ENCODE measurements at regions not wholly inside any gene's neighbourhood (a gene's known extent, or its start where the extent isn't known, plus 50 kb on each side); places are given as distances from the start of the nearest gene placed in this dataset.

- DNase-seq: no peak
These were observed 374.6 kb downstream of the IRS1 start for GRCh38 chr2:226424971-226425370.

DNA sequence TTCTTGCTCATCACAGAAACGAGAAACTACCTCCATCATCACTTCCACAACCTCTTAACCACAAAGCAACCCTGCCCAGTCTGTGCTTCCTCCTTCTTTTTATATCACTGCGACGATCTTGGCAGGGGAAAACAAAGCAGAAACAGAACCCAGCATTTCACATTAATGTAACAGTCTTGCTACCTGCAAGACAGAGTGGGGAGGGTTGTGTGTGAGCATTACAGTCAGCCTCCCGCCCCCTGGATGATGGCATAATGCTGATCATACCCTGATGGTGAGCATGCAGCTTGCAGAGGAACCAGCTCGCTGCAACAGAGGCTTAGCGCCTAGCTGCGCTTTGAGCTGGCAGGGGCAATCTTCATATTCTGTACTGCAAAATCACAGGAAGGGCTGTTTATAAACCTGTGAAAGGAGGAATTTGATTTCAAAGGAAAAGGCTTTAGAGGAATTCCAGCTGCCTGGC, 376.1 kb downstream of the IRS1 start:
- DNase-seq: peak; percentile 35

- no peak for DNase-seq
These were observed 379.0 kb downstream of the IRS1 start for GRCh38 chr2:226420646-226421045.

DNA sequence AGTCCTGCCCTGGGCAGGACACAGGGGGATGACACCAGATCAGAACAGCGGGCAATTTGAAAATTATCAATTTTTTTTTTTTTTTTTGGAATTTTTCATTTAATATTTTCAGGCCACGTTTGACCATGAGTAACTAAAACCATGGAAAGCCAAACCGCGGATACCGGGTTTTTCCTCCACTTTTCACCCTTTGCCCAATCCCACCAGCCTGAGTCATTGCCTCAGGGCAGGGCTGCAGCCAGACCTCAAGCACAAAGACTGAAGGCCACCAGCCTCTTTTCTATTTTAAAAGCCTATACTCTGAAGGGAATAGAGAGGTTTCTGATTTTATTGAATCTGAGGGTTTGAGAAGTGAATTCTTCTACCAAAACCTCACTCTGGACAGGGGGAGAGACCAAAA, 381.1 kb downstream of the IRS1 start:
- DNase-seq: no peak

GRCh38 chr2:226414335-226414734, 385.3 kb downstream of the IRS1 start:
- no peak for DNase-seq

GRCh38 chr2:226413498-226414130, 386.0 kb downstream of the IRS1 start:
- no peak for DNase-seq

GRCh38 chr2:226411727-226412360, 387.8 kb downstream of the IRS1 start:
- no peak for DNase-seq

- no peak for DNase-seq
These were observed 388.4 kb downstream of the IRS1 start for GRCh38 chr2:226411205-226411604.

GRCh38 chr2:226410247-226410835, 389.3 kb downstream of the IRS1 start:
- DNase-seq: no peak

GRCh38 chr2:226409134-226409533, 390.5 kb downstream of the IRS1 start:
- DNase-seq: no peak

GRCh38 chr2:226408141-226408540, 391.5 kb downstream of the IRS1 start:
- DNase-seq: no peak

DNA sequence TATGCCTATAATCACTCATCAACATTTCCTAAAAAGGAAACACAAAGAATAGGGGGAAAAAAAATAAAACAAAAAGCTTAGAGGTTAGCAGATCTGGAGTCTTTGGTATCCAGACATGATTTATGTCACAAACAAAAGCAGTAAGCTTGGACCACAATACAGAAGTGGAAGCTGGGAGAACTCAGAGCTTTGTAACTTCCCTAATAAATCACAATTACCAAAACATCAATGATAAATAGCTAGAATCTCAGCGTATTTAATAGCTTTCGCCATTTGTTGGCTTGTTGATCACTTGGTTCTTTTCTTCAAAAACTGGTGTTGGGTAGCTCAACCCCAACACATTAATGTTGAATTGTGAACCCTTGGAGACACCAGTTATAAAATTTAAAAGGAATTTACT, 392.5 kb downstream of the IRS1 start:
- DNase-seq: no peak

- no peak for DNase-seq
These were observed 394.2 kb downstream of the IRS1 start for GRCh38 chr2:226405465-226405864.

GRCh38 chr2:226403369-226403768, 396.3 kb downstream of the IRS1 start:
- DNase-seq: no peak

DNA sequence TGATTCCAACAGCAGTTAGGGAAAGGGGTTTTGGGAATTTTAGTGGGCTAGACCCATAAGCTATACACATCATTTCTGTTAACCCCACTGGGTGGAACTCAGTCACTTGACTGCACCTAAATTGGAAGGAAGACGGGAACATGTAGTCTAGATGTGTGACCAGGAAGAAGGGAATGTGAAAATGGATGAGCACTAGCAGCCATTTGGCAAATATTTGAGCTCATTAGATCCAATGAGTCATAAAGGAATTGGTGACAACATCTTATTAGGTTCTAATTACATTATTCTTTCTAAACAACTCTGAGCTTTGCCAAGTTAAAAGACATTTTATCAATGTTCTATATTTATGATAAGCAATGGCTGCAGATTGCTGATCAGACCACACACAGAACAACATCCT, 400.6 kb downstream of the IRS1 start:
- no peak for DNase-seq

GRCh38 chr2:226398580-226398979, 401.0 kb downstream of the IRS1 start:
- DNase-seq: no peak

DNA sequence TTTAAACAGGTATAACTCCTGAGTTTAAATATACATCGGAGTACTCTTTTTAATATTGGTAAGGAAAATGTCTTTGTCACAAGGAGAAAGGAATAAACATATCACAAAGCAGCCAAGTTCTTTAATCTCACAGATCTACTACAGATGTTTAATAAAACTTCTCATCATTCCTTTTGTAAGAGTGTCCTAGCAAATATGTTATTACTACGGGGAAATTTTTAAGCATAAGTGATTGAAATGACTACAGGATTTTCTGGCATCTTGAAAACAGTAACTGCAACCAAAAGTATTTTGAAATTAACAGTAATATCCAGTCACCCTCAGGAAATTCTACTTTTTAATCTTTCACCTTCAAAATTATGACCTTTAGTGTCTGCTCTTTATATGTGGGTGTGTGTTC, 403.1 kb downstream of the IRS1 start:
- DNase-seq: no peak

- no peak for DNase-seq
These were observed 412.1 kb downstream of the IRS1 start for GRCh38 chr2:226387499-226387942.

DNA sequence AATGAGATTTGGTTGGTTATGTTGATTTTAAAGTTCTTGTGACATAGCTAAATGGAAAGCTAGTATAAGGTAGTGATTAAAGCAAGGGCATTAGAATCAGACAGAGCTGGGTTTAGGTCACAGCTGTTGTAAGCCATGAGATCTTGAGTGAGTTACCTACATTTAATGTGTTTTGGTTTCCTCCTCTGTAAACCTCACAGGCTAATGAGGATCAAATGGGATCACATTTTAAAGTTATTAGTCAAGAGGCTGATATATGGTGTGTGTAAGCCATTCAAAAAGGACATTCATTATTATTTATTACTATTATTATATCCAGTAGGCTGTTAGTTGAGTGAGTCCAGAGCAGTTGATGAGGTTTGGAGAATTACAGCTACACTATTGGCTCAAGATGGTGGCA, 416.2 kb downstream of the IRS1 start:
- no peak for DNase-seq

GRCh38 chr2:226380679-226381078, 418.9 kb downstream of the IRS1 start:
- DNase-seq: no peak

DNA sequence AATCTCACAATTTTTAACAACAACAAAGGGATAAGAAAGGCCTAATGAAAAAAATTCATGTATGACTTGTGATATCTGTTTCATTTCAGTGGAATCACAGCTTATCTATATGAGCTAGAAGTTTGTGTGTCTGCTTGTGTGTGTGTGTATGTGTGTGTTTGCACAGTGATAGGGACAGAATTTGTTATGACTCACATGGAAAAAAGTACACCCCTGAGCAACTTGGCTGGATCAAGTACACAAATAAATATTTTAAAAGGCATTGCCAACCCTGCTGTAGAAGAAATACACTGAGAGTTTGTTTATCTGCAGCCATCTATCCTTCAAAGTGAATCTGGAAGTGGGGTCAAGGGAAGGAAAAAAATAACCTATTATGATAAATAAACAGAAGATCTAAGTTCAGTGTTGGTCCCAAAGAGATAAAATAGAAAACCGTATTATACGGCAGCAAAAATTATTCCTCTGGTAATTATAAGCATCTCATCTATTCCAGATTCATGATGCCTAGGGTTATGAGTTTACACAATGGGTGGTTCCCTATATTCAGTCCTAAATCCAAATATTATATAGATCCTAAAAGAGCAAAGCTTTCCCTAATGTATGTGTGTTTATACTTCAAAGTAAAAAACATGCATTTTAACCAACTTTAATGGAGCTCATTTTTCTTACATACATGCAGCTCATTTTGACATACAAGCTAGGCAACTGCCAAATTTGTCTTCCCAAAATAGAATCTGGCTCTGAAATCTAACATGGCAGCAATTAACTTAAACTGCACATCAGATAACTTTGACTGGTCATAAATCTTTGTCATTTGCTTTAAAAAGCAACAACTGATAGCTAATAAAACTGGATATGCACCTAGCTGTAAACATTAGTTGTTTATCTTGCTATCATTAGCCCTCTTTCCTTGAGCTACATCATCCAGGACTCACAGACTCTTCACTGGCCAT, 420.6 kb downstream of the IRS1 start:
- no peak for DNase-seq

GRCh38 chr2:226376516-226377180, 423.0 kb downstream of the IRS1 start:
- DNase-seq: no peak

- no peak for DNase-seq
These were observed 432.7 kb downstream of the IRS1 start for GRCh38 chr2:226366920-226367319.
